ENCODE measurements at regions not wholly inside any gene's neighbourhood (a gene's known extent, or its start where the extent isn't known, plus 50 kb on each side); places are given as distances from the start of the nearest gene placed in this dataset.
"Not testable (repeated sequence)": the region's sequence is repeated elsewhere in the genome, so short reads cannot be mapped to it uniquely, and the experiment has no call there.

DNA sequence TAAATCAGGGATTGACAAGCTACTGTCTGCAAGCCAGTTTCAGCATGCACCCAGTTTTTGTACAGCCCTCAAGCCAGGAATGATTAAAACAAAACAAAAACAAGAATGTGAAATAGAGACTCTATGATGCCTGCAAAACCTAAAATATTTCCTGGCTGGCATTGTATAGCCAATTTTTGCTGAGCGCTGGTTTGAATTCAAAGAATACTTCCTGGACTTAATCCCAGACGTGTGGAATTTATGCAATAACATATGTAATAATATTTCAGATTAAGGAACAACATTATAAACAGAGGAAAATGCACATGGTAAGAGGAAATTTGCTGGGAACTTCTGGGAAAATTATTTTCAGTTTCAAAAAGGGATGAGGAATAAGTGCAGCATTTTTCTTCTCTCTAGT, 148.1 kb upstream of the RPRM start:
- FAIRE-seq = no peak

DNA sequence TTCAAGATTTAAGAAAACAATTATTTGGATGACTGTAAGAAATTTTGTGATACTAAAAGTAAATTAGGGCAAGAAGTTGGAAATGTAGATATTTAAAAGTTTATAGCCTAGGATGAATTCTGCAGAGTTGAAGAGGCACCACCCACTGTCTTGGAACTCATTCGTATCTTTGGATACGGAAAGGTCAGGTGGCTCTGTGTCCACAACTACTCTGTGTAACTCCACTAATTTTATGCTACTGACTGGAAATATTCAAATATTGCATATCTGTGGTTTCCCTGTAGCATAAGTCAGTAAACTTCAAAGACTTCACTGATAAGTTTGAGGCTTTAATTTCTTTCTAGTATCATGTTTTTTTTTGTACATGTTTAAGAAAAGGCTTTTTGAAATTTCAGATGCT, 156.9 kb upstream of the RPRM start:
- no peak for FAIRE-seq

GRCh38 chr2:153641046-153641445, 162.5 kb upstream of the RPRM start:
- FAIRE-seq = no peak

GRCh38 chr2:153644955-153645354, 166.4 kb upstream of the RPRM start:
- FAIRE-seq = peak; percentile 12

- no peak for FAIRE-seq
These were observed 167.0 kb upstream of the RPRM start for GRCh38 chr2:153645599-153645998.

DNA sequence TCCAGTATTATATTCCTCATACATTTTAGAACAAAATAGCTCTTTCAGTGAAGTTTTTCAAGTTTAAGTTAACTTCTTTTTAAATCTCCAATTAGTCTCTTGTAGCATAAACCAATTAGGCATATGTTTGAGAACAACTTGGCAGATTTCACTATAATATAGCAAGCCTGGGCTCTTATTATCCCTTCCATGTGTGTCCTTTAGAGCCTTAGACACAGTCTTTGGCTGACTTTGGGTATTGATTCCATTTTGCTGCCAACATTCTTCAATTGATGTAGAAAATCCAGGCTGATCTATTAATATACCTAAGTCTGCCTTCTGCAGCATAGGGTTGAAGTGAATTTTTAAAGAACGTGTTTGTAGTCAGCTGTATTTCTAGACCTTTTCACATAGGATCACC, 179.1 kb upstream of the RPRM start:
- no peak for FAIRE-seq

DNA sequence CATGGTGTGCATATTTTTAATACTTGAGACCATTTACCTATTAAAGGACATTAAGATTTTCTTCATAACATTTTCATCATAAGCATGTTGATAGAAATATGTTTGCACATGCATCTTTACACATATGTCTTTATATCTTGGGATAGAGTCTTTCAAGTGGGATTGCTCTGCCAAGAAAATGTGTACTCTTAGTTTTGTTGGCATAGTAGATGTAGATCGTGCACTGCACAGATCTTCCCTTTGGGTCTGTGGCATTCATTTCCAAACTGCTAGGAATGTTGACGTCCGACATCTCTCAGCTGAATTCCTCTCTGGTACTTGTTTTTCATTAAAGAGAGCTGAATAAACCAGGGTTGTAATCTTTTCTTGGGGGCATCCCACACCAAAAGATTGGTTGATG, 183.2 kb upstream of the RPRM start:
- no peak for FAIRE-seq

DNA sequence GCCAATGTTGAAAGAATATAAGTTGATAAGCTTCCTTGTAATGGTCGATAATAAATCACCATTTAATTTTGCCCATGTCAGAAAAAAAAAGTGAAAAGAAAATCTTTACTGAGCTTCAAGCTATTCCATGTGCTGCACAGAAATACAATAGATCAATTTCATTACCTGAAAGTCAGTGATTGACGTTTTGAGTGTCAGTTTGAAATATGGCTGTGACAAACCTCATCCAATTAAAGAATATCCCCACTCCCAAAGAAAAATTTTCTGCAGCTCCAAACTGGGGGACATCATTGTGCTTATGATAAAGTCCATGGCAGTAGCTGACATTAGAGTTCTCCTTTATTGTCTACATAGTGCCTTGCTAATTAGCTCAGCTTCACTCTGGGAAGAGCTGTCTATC, 184.8 kb upstream of the RPRM start:
- FAIRE-seq = no peak

DNA sequence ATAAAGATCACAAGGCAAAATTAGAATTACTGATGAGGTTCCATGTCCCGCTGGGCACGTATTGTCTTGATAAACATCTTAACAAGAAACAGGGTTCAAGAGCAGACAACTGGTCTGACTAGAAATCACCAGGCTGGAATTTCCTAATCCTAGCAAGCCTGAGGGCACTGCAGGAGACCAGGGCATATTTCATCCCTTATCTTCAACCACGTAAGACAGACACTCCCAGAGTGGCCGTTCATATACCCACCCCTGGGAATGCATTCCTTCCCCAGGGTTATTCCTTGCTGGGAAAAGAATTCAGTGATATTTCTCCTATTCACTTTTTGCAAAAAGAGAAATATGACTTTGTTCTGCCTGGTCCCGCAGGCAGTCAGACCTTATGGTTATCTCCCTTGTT, 185.4 kb upstream of the RPRM start:
- not testable (repeated sequence) for FAIRE-seq

DNA sequence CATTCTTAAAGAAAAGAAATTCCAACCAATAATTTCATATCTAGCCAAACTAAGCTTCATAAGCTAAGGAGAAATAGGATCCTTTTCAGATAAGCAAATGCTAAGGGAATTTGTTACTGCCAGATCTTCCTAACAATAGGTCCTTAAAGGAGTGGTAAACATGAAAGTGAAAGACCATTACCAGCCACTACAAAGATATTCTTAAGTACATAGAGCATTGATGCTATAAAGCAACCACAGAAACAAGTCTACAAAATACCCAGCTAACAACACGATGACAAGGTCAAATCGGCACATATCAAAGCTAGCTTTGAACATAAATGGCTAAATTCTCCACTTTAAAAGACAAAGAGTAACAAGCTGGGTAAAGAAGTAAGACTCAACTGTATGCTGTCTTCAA, 188.9 kb upstream of the RPRM start:
- no peak for FAIRE-seq

DNA sequence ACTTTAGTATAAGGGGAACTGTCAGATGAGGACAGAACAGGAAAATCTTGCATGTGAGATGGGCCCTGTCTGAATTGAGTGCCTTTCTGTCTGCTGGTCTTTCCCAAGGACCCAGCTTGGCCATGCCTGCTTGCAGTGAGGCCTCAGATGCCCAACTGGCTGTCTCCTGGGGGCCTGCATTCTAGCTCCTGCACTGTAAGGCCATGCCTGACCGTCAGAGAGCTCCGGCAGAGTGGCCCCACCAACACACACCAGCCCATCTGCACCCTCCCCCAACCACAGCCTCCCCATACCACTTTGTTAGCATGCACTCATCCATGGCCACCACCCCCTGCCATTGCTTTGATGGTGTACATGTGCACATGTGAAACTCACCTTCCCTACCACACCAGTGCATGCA, 190.4 kb upstream of the RPRM start:
- FAIRE-seq = no peak

- no peak for FAIRE-seq
These were observed 161.6 kb upstream of the GALNT13 start for GRCh38 chr2:153710128-153710527.

DNA sequence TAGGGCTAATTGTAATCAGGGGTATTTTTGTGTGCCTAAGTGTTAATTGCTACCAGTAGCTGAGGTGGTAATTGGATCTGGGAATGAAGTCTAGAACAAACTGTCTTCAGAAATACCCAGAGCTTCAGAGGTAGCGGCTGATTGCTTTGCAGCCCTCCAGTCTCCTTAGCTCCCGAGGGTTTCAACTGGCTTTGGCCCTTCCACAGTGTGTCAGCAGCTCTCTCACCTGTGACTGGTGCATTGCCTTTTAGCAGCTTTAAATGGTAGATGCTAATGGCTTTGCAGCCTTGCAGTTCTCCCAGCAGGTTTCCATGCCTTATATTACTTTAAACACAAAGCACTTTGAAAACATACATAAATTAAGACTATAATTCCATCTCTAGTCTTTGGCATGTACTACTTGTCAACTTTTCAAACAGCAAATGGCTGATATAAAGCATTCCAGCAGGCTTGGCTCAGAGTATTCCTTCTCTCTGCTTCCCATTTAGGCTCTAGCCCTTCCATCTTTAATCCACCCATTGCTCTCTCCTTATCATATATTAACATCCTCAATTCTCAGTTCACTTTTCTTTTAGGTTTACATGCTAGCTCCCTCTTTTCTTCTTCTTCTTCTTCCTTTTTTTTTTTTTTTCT, 156.4 kb upstream of the GALNT13 start:
- no peak for FAIRE-seq

- no peak for FAIRE-seq
These were observed 154.7 kb upstream of the GALNT13 start for GRCh38 chr2:153717060-153717459.

DNA sequence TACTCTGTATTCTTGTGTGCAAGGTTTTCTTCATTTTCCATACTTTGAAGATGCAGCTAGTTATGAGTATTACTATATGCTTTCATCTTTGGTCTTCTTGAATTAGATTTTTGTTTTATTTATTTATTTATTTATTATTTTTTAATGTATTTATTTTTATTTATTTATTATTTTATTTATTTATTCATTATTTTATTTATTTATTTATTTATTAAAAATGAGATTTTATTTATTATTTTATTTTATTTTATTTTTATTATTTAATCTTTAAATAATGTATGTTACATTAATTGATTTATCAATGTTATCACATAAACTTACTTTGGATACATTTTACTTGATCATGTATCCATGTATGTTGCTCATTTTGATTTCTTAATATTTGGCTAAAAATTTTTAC, 132.3 kb upstream of the GALNT13 start:
- peak; percentile 93 for FAIRE-seq

DNA sequence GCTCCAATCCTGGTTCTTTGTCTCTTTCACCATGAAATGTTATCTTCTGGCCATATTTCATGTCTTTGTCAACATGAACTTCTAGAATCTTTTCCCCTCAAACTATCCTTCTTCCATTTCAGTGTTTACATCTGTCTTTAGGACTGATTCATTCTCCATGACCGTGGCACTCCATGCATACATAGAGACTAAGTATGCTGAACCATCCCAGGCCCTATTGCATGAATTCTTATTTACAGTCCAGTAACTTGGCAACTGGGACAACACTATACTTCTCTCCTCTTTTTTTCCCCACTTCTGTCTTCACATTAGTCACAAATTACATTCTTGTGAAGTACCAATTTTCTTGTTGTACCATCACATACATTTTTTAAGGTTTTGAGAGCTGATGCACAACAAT, 109.8 kb upstream of the GALNT13 start:
- FAIRE-seq = no peak

- FAIRE-seq = no peak
These were observed 105.3 kb upstream of the GALNT13 start for GRCh38 chr2:153766415-153766814.

DNA sequence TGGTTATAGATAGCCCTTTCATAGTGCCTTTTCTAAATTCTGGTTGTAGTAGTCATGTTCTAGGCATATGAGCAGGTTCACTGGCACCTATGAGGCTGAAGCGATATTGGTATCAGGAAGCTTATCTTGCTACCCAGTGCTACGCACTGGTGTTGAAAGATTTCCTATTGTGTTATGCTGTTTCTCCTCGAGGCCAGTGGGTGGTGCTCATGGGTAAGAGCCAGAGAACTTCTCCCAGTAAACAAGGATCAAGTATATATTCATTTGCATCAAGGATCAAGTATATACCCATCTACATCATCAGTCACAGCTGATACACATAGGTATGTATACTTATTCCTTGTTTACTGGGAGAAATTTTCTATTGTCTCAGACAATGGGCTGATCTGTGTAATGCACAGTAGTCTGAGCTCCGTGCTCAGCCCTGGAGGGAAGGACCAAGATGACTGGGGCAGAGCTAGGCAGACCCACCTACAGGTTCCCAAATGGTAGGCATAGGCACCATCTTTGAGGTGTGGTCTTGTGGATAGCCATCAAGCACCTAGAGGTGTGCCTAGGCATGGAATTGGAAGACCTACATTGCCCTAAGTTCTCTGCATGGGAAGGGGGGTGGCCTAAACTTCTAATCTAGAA, 101.2 kb upstream of the GALNT13 start:
- FAIRE-seq = no peak

GRCh38 chr2:153780241-153780640, 91.5 kb upstream of the GALNT13 start:
- no peak for FAIRE-seq

DNA sequence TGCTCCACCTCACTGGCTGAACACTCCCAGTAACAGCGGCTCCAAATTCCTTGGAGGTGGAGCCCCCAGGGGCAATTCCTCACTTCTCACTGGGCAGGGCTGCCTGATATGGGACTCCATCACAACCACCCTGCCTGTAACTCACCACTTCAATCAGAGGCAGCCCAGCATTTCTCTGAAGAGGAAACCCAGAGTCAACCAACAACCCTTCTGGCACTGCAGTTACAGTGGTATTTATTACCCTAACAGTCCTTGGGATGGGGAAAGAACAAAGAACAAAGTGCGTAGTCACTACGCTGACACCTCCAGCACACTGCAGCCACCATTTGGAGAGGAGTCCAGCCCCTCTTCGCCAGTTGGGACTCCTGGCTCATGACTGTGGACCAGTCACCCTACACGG, 85.7 kb upstream of the GALNT13 start:
- FAIRE-seq = no peak

DNA sequence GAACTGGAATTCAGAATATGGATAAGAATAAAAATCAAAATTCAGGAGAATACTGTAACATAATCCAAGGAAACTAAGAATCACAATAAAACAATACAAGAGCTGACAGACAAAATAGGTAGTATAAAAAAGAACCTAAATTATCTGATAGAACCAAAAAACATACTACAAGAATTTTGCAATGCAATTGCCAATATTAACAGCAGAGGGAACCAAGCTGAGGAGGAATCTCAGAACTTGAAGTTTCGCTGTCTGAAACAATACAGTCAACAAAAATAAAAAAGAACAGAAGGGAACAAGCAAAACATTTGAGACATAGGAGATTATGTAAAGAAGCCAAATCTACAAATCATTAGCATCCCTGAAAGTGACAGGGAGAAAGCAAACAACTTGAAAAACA, 84.1 kb upstream of the GALNT13 start:
- FAIRE-seq = no peak

DNA sequence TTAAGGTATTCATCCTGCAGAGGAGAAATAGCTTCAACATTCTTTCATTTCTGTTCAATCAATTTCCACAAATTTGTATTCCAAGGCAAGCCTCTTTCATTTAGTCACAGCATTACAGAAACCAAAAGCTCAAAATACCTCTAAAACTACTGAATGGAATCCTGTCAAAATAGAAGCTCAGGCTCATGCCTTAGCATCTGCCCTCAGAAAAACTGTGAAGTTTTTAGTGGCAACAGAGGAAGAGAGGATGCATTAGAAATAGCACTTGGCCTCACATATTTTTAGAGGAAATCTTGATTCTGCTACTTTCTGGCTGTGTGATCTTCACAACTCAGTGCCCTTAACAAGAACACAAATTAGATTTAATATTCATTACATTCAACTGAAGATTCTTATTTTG, 69.1 kb upstream of the GALNT13 start:
- FAIRE-seq = no peak

- no peak for FAIRE-seq
These were observed 63.0 kb upstream of the GALNT13 start for GRCh38 chr2:153808679-153809078.

DNA sequence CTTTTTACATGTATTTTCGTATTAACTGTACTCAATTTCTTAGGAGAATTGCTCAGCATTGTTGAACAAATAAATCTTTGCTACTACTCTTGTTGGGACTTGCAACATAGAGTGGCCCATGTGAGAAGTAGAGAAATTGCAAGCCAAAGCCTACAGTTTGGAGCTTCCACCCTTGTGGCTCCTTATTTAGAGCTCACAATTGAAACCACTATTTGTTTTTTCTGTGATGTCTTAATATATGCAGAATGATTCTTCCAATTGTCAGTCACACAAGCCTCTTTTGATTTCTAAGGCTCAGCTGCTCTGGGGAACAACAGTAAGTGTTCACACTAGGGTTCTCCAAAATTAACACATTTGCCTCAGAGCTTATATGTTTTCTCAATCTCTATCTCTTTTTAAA, 60.2 kb upstream of the GALNT13 start:
- no peak for FAIRE-seq

DNA sequence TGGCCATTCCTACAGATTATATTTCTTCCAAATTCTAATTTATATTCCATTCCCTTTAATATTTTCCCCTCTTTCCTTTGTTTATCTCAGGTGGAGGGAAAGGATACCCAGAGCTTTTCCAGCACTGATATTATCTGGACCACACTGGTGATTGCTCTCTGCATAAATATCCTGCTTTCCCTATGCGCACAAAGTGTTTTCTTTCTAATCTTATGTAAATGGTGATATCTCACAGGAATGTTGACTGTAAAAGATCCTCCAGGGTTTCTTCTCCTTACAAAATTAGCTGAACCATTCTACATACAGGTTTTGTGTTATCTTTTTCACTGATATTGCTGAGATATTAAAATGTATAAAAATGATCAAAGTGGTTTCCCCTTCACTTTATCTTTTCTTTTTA, 59.1 kb upstream of the GALNT13 start:
- no peak for FAIRE-seq
